HG02759 (cell line): ENCODE measurements at regions not wholly inside any gene's neighbourhood (a gene's known extent, or its start where the extent isn't known, plus 50 kb on each side); places are given as distances from the start of the nearest gene placed in this dataset.
"Not testable (repeated sequence)": the region's sequence is repeated elsewhere in the genome, so short reads cannot be mapped to it uniquely, and the experiment has no call there.

Source experiments
- ATAC-seq: cut with Tn5 transposase; IDR thresholded peaks from one replicate; pipeline ENCODE4 v1.9.1; 2021; ENCODE audit warnings: mild to moderate bottlenecking, moderate library complexity; ENCODE audit not compliant: unreplicated experiment

DNA sequence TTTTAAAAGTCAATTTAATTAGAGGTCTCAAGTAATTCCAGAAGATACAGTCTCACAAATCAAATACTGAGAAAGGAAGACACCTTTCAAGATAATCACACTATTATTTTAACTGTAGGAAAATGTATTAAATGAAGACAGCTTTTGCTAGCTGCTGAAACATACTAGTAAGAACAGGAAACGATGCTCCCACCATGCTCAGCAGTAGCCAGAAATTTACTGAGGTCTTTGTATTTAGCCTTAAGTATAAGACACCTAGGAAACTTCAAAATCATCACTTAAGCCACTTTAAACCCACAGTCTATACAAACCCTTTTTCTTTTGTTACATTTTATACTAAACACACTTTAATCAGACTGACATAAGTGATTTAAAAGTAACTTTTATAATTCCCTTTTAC is 72.7 kb upstream of the NPIPB12 start:
- not testable (repeated sequence) for ATAC-seq

DNA sequence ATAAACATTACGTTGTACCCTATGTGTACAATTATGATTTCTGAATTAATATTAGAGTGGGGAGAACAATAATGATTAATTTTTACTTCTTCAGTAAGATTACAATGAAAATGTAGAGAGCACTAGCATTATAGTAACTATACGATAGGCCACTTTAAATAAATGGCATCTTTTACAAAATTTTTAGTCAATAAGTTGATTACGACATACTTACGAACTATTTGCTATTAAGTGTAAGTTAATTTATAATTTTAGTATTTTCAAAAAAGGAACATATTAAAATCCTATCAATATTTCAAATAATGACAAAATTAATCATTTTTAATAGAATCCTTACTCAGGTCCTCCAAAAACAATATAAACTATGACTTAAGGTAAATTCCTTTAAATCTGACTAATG is 75.6 kb upstream of the NPIPB12 start:
- not testable (repeated sequence) for ATAC-seq

DNA sequence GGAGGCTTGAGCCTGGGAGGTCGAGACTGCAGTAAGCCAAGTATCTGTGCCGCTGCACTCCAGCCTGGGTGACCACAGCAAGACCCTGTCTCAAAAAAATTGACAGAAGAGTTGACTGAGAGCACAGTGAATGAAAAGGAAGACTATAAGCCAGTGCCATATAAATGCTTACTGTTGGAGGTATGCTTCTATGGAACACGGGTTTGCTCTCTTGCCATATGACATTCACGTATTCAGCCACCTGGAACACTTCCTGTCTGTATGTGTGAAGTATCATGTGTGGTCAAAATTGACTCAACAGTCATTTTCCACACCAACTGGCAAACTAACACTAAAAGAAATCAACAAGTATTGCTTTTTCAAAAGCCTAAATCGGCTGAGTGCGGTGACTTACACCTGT is 71.1 kb upstream of the SPN start:
- ATAC-seq, result not testable (repeated sequence)

DNA sequence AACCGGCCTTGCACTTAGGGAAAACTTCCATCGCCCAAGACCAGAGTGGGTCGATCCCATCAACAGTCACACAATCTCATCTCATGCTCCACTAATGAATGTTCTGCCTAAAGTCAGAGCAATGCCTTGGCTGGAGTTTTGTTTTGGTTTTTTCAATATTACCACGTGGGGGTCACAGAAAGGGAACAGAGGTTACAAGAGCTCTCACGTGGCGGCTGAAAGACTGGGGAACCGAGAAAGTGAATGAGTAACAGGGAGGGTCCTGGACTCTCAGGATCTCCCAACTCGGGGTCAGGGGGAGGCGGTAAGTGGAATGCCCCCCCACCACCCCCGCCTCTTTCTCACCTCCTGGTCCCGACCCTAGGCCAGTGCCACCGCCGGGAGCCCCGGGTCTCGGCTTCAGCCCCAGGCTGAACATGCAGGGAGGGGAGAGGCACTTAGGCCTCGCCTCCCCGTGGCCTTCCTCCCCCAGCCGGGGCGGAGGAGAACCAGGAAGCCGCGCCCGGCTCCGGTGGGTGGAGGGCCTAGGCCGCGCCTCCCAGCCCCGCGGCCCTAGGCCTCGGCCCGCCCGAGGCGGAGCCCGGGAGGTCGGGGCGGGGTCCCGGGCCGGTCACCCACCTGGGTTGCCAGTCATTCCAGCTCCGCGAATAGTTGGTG is 68.7 kb upstream of the SPN start:
- ATAC-seq, result peak; percentile 59

DNA sequence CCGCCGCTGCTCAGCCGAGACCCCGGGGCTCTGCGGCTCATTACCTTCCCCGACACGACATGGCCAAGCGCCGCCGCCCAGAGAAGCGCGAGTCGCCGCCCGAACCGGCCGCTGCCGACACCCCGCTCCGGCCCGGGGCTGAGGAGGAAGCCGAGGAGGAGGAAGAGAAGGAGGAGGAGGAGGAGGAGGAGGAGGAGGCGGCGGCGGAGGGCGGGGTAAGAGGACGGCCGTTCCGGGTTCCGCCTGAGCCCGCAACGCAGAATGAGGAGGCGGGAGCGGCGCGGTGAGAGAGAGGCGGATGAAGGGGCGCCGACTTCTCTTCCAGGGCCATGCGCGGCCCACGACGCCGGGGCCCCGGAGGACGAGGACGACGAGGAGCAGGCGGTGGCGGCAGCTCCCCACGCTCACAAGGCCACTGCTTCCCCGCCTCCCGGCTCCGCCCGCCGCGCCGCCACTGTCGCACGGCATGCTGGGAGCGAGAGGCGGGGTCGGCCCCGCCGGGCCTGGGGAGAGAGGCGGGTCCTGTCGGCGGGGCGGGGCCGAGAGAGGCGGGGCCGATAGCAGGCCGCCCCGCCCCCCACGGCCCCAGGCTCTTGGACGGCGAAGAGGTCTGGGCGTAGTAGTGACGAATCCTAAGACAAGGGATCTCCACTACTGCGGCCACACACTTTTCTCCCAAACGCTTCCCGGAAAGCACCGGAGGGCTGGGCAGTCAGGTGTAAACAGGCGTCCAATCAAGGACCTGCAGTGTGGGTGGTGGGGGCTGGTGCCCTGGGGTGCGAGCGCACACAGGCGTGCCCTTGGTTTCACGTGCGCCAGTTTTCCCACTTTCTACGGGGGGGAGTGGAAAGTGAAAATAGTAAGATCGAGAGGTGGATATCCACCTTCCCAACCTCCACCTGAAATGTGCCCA is 67.9 kb upstream of the SPN start:
- ATAC-seq, result peak; percentile 74

DNA sequence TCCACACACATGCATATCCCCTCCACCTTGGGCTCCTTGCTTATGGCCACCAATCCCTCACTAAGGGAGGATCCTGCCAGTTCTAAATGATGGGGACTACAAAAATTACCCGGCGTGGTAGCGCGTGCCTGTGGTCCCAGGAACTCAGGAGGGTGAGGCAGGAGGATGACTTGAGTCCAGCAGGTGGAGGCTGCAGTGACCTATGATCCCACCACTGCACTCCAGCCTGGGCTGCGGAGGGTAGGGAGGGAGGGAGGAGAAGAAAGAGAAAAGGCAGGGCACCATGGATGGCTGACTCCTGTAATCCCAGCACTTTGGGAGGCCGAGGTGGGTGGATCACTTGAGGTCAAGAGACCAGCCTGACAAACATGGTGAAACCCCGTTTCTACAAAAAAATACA is 66.0 kb upstream of the SPN start:
- not testable (repeated sequence) for ATAC-seq

DNA sequence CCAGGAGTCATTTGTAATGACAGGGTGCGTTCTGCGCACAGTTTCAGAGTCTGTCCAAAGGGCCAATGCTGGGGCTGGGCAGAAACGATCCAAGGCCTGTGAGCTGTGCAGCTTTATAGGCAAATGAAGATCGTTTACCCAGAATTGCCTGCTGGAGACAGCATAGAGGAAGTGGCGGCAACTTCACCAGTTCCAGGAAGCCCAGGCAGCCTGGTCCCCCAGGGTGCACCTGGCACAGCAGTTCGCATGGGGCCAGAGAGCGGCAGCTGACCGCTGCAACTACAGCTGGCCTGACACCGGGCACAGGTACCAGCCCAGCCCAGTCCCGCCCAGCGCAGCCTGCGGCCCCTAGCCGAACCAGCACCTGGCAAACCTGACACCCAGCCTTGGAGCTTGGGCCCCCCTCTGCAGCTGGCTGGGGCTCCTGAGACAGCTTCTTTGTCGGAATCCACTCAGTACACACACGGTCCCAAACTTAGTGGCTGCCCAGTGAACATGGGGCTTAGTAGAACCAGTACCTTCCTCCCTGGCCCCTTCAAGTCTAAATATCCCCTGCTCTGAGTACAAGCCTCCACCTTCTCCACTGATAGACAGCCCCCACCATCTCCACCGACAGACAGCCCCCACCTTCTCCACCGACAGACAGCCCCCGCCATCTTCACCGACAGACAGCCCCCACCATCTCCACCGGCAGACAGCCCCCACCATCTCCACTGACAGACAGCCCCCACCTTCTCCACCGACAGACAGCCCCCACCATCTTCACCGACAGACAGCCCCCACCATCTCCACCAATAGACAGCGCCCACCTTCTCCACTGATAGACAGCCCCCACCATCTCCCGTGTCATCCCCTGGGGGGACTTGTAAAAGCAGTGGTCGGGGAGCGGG is 62.7 kb upstream of the SPN start:
- not testable (repeated sequence) for ATAC-seq

DNA sequence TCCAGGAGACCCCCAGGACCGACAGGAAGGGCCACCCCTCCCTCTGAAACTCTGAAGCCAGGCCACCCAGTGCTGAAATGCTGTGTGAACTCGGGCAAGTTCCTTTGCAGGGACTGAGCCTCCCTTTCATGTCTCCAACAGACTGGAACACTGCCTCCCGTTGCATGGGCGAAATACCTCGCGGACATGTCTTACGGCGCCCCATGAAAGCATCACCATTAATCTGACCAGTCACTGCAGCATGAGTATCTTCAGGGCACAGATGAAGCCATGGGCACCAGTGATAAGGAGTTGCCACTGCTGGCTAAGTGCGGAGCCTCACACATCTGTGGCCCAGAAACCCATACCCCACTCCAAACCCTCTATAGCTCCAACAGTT is 60.8 kb upstream of the SPN start:
- ATAC-seq, result not testable (repeated sequence)

DNA sequence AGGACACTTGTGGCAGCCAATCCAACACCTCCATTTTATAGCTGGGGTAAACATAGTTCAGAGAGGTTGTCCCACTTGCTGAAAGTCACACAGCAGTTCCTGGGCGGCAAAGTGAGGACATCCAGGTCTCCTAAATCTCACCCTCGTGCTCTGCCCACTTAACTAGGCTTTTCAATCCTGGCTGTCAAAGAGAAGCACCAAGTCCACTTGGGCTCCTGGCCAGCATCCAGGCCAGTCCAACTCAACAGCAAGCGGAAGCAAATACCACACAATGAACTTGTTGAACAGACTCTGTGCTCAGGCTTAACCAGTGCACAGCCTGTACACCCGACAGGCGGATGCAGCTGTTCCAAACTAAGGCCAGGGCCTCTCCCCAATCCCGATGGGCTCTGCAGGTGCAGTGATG is 60.4 kb upstream of the SPN start:
- ATAC-seq, result not testable (repeated sequence)

DNA sequence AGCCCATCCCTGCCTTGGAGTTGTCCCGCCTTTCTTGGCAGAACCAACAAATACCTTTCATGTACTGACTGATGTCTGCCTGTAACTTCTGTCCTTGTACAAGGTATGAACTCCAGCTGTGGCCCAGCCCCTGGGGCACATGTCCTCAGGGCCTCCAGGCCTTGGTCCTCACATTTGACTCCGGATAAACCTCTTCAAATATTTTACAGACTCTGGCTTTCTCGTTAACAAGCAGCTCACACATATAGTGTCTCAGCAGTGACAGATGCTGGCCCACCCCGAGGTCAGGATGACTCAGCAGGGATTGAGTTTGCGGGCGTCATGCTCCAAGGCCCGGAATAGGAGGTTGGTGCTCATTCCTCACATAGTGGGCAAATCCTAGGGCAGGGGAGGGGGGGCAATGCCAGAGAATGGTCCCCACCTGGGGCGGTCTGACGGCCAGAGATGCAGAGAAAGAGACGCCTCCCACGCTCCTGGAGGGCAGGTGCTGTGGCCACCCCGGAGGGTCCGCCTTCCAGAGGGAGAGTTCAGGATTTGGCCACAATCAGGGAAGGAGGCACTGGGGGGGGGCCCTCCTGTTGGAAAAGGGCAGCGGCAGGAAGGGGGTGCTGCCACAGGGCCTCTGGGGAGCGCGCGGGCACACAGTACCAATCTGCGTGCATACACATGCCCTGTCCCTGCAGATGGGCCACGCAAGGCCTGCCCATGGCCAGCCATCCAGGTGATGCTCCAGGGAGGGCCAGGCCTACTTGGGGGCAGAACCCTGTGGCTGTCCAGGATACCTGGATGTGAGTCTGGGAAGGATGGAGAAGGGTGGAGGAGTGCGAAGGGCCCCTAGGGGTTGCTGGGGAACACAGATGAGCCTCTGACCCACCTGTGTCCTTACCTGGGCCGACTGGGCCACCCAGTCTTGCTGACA is 58.2 kb upstream of the SPN start:
- not testable (repeated sequence) for ATAC-seq

DNA sequence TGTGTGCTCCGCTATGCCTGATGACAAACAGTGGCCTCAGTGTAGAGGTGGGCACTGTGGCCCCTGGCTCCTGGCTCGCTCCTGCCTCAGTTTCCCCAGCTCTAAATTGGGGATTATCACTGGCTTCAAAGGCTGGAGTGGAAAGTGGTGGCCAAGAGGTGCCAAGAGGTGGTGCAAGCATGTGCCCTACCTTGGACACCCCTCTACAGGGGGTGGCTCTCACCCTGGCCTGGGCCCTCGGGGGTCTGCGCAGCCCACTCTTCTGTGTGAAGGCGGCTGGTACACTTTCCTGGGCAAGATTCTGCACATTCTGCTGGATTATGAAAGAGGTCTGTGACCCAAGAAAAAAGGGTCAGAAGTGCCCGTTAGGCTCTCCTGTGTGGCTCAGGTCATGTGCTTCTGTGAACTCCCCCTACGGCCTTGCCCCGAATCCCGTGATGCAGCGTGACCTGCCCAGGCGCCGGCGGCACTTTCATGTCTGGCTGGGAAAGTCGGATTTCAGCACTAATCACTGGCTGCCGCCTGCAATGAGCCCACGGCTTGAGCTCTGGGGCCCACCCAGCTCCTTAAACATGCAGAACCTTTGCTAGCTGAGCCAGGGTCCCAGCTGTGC is 57.3 kb upstream of the SPN start:
- not testable (repeated sequence) for ATAC-seq

DNA sequence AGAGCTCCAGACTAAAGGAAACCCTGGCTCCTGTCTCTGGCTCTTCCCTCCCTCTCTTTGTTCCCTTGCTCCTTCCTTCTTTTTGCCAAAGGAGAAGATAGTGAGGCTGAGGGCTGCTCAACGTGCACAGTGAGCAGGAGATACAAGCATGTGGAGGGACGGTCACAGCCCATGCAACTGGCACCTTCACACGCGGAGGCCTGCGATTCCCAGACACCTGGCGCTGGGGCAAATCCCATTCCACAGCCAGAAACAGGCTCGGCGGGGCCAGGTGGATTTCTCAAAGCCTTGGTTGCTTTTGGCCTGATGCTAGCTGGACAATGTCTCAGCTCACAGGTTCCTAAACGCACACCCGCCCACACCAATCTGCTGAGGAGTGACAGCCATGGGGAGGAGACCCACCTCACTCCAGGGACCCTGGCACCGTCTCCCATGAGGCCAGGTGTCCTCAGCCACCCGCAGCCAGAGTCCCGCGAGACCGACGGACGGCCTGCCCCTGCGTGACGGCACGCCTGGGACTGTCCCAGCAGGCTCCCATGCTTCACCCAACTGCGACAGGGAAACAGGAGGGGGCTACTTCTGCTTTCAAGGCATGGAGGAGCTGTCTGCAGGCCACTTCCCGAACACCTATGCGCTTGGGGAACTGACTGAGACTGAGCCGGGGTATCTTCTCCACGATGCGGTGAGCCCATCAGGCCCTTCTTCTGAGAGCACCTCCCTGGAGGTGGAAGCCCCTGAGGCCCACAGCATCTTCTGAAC is 56.2 kb upstream of the SPN start:
- ATAC-seq, result not testable (repeated sequence)

DNA sequence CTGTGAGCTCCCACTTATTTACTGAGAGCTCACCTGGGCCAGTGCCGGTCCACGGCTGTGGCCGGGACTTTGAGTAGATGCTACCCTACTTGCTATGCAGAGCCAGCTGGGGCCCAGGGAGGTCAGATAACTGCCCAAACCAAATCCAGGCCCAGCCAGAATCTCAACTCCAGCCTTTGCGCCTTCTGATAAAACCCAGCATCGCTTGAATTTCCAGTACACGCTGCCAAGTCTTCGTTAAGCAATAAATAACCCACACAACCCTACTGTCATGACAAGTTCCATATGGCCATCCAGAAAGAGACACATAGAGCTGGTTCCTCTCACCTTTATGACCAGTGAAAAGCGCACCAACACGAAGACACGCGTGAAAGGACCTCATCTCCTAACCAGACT is 55.6 kb upstream of the SPN start:
- not testable (repeated sequence) for ATAC-seq

DNA sequence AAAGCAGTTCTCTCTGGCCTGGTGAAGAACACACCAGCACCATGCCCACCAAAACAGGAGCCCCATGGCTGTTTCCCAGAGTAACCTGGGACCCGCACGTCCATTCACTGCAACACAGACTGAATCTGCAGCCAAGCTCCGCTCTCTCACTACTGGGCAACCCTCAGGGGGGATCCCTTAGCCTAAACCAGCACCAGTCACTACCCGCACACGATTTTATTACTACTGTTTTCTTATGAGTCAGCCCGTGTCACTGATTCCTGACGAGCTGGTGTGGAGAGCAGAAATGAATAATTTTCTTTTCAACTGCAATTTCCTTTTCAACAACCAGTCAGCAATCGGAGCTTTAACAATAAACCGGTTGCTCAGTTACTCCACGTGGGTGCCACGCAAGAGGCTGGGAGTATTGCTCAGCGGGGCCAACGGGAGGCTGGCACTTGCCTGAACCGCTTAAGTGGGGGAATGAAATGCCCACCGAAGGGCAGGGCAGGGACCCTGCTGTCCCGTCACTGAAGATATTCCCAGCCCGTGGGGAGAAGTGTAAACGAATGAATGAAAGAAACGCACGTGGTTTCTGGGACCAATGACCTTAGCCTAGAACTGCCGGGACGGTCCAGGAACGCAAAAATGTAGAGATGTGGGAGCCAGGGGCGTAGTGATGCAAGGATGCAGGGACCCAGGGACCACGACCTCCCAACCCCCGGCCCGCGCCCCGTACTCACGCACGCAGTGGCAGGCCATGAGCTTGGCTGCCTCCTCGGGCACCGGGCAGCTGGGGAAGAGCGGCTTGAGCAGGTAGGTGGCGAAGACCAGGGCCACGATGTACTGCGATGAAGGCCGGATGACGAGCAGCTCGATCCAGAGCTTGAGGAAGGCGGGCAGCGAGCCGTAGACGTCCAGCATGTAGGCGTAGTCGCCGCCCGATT is 50.4 kb upstream of the SPN start:
- not testable (repeated sequence) for ATAC-seq
